GM19397 (cell line): ENCODE measurements at regions not wholly inside any gene's neighbourhood (a gene's known extent, or its start where the extent isn't known, plus 50 kb on each side); places are given as distances from the start of the nearest gene placed in this dataset.

ENCODE experiments used
- ATAC-seq: cut with Tn5 transposase; IDR thresholded peaks from one replicate; pipeline ENCODE4 v1.9.1; 2021; ENCODE audit warnings: mild to moderate bottlenecking, moderate library complexity; ENCODE audit not compliant: unreplicated experiment

DNA sequence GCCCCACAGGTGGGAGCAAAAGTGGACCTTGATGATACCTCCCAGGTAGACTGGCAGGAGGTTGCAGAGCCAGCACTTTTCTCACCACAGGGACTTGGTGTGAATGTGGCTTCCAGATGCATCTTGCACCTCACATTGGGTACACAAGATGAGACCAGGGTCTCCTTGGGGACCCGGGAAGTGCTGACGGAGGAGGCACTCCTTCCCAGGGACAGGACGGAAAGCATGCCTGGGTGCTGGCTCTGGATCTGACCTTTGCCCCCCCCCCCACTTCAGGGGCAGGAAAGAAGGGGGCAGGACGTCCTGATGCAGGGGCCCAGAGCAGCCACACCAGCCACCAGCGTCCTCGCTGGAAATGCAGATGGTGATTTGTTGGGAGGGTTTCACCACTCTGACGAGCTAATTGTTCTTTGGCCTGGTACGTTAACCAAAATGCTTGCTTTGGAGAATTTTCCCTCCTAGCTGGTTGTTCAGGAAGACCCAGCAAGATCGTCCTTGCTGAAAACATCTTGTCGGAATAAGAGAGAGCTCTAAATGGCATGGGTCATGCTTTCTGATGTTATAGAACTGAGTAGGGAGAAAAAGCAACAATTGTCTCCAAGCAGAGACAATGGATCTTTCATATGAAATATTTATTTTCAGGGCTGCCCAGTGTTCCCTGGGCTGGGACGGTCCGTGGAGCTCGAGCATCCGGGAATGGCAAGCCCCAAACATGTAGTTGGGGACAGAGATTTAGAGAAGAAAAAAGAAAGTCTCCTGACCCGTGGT, 74.4 kb upstream of the PPARA start:
- ATAC-seq = no peak

DNA sequence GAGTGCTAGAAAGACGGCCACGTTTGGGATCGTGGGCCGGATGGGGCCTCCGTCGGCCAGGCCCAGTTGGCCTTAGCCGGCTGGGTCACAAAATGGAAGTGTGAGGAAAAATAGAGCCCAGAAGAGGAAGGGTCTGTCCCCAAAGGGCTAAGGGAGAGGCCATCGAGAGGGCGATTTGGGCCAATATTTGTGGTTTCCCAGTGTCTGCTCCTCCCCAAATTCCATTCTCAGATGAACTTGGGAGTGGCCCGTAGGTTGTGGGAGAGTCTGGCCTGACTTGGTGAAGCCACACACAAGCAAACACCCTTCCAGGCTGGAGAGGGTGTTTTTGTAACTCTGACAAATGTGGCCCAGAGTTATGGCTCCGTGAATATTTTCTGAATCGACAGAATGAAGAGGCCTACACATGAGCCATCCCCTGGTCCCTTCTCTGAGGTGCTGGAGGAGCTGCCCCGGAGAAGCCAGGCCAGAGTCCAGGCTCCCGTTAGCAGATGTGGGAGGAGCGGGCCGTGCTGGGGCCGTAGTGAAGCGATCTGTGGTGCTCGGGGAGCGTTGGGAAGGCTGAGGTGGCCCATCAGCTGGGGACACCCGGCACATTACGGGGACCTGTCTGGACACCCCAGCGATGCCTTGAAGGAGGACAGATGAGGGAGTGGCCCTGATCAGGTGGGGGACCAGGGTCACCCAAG, 73.5 kb upstream of the PPARA start:
- ATAC-seq = no peak

DNA sequence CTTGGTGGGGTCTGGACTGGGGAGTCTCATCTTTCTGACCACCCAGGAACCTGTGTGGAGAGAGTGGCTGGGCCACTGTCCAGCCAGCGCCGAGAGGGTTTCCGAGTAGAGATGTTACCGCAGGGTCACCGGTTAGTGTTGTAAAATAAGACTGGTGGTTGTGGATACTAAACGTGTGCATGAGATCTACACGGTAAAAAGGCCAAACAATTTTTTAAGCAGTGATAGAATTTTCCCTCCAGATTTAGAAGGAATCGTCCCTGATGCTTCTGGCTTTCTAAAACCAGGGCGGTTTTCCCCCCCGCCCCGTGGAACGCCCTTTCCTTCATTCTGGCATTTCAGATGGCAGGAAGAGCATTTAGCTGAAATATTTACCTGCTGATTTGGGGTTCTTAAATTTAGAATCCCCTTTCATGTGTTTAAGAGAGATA, 72.6 kb upstream of the PPARA start:
- ATAC-seq = no peak

DNA sequence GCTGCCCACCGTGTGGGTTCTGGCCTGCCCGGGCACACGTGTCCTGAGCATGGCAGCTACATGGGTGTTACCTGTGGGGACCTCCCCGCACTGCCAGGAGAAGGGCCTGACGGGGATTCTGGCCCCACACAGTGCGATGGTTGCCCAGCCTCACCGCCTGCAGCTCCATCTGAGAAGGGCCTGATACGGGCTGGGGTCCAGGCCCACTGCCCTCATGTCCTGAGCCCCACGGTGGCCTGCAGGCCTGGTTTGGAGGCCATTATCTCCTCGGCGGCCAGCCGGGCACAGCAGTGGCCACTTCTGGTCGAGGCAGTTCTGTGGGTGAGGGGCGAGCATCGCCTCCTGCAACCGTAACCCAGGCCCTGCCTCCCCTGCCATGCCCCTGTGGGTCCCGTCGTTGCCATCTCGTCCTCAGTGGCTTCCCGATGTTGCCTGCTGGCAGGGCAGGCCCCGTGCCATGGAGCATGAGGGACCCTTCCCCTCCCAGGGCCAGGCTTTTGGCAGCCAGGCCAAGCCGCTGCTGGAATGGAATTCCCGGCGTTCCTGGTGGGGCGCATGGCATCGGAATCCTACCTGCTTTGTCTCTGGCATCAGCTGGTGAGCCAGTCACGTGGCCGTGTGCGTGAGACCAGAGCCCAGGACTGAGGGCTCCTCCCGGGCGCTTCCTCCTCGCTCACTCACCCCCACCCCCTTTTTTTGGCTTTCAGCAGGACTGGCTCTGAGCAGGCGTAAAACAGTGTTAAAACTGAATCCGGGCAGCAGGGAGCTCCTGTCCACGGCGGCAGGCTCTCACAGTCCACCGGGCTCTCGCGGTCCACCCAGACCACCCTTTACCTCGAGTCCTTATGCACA, 71.9 kb upstream of the PPARA start:
- ATAC-seq = no peak

DNA sequence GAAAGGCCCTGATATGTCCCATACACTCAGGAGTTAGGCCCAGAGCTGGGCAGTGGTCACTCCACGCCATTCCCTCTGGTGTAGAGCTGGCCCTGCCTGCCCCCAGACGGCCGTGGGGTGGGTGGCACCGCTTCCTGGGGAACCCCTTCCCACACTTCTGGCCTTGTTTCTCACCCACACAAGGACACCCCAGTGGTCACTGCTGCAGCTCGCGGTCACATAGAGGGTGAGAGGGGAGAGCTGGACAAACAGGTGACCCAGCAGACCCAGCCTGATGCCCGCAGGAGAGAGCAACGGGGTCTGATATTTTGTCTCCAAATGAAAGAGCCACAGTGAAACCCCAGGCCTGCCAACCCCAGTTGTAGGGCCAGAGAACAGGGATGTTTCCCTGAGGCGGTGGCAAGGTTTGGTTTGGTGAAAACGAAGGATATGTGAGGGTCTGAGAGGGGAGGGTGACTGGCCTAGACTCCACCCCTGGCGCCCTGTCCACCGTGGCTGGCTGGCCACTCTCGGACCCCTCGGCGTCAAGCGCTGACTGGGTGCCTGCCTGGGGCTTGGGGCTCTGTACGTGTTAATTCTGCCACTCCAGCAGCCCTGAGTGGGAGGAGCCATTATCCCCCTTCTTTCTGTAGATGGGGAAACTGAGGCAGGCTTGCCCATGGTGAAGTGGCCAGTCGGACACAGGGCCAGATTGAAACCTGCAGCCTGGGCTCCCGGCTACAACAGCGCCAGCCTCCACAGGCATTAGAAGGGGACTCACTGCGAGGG, 71.0 kb upstream of the PPARA start:
- no peak for ATAC-seq

DNA sequence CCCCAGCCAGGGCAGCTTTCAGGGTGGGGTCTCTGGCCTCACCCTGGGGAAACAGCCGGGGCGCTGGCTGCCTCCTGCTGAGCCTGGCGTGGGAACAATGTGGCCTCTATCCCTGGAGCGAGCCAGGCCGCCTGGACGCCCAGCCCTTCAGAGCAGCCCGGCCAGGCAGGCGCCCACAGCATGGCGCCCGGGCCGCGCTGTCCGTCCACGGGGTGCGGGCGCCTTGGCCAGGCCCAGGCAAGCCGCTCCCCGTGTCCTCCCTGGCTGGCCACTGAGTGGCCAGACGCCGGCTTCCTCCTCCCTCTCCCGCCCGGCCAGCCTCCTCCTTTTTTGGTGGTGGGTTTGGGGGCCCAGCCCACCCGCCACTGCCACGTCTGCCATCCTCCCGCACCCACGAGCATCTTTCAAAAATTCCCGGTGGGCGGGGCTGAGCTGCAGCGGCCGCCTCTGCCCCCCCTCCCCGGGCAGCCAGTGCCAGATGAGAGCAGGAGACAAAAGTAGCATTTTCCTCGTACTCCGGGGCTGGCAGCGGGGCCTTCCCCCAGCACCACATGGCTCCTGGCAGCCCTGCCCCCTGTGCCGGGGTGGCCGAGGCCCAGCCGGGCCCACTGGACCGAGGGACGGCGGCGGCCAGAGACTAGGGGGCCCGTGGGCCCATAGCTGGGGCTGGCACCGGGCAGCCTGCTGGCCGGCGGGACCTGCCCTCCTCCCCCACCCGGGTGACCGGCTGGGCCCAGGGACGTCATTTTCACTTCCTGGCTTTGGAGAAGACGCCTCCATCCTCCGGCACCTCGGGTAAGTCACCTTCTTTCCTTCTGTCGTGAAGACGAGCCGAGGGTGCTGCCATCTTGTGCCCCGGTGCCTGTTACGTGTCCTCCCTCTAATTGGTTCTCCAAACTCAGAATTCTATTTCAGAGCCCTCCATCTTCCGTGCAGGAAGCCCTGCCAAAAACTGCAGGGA, 70.2 kb upstream of the PPARA start:
- ATAC-seq = no peak

DNA sequence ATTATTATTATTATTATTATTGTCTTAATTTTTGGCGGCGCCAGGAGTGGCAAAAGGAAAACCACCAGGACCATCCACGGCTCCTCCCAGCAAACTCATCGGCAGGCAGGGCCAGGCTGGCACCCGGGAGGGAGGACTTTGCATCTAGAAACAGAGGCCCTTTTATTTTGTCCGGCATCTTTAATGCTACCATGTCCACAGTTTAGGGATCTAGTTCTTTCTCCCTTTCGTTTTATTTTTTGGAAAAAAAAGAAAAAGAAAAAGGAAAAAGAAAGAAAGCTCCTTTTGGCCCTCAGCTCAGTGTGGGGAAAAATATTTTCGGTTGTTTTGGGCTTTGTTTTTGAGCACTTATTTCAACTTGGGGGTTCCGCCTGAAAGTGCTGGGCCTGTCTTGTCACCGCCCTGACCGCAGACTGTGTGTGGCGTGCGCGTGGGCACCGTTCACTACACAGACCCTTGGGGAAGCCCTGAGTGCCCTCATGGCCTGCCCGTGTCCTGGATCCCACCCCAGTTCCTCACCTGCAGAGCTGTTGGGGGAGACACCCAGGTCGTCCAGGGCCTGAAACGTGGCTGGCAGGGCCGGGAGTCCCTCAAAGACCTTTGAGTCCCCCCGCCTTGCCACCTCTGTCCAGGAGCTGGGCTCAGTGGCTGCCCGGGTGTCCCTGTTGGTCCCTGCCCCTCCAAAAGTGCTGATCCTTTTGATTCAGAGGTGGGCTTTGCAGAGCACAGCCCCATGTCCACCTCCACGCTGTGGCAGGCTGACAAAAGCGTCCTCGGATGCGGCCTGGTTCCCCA, 69.1 kb upstream of the PPARA start:
- no peak for ATAC-seq

DNA sequence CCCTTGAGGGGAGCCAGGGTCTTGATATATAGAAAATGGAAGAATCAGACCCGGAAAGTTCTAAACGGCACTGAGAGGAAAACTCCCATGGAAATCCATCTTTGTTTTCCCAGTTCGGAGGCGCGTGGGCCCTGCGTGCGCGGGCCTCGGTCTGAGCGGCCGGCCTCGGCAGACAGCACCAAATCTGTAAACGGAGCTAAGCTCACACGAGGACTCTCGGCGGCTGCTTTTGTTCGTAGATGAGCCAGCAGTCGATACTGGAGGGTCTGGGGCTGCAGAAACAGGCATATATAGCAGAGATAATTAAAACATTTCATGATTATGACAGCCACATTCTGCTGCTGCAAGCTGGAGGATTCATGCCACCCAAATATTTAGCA, 68.5 kb upstream of the PPARA start:
- no peak for ATAC-seq

DNA sequence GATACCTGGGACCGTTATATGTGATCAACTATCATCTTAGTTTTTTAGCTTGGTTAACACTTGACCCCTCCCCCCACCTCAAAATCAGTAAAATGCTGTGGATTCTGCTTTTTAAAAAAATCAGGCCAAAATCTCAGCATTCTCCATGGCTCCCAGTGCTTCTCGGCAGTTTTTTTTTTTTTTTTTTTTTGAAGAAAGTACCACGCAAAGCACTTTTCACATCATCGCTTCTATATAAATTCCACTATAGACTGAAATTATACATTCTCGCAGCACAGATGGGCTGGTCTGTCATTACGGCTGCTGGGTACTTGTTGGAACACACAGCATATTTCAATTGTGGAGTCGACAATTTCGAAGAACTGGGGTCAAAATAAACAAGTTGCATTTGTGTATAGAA, 67.7 kb upstream of the PPARA start:
- ATAC-seq = no peak

DNA sequence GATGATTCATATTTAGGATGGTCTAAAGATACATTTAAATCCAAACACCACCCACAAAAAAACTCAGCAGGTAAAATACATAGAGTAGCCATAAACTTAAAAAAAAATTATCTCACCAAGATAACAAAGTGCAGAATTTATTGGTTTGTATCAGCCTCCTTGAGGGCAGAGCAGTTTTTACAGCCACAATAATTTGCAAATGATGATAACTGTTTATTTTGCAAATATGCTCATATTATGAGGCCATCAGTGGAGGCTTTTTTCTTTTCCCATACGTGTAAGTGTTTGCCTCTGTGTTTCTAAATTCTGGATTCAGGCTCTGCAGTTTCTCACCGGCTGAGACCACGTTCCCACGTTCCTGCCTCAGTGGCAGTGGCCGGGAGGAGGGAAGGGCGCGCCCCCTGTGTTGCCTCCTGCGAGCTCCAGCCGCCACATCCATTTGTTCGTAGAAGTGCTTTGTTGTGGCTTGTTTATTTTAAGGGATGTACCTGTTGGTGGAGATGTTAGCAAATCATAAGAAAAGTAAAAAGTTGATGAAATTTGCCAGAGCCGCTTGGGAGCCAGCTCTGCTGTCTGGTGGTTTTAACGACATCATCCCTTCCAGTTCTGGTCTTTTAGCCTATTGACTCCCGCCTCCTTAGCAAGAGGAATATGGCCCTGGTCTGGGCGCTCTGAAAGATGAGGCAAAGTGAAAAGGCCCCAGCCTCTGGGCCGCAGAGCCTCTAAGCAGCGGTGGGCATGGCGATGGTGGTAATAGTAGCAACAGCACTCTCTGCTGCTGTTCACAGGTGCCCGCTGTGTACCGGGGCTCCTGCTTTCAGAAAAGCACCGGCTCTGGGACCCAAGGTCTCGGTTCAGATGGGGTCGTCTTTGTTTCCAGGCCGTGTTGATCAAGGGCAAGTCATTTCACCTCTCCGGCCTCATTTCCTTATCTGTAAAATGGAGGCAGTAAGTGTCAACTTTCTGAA, 66.7 kb upstream of the PPARA start:
- ATAC-seq = no peak

DNA sequence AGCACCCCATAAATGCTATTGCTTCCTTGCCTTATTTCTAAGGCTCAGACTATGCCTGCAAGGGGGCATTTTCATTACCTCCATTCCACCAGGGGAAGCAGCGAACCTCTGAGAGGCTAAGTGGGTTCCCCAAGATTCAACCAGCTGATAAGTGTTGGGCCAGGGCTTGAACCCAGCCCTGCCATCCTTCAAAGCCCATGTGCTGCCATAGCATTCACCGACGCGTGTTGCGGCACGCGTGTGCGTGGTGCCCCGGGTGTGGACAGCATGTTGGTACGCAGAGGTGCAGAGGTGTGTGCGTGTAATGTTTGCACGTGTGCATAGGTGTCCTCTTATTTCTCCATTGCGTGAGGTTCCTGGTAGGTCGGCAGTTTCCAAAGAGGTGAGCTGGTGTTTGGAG, 66.0 kb upstream of the PPARA start:
- no peak for ATAC-seq

DNA sequence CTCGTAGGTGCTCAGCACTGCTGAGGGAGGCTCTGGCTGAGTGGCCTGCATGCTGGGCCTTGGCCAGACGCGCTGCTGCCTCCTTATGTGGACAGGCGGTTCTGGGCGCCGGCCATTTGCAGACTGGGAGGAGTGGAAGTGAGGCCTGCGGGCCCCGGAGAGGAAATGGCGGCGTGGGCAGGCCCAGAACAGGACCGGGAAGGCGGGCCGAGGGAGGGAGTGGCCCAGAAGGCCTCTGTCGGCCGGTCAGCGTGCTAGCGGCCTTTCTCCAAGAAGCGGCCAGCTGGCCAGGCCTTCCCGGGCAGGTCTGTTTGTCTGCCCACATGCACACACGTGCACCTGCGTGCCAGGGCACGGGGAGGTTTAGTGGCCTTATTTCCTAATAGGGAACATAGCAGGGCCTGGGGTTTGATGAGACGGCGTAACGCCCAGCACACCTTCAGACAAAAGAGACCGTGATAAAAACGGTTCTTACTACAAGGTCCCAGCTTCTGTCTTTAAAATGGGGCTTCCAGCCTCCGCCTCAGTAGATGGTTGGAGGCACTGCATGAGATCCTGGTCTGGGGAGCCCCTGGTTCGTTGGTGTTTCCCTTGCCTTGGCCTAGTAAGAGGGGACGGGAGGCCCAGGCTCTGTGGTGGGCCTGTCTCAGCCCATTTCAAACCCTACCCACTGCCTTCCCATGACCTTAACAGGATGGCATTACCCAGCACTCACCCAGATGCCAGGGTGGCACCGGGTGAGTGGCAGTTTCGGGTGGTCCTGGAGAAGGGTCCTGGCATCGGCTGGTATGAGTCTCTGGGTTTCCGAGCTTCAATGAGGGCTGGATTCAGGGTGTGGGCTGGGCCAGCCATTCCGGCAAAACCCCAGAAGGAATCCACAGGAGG, 65.1 kb upstream of the PPARA start:
- ATAC-seq = no peak

DNA sequence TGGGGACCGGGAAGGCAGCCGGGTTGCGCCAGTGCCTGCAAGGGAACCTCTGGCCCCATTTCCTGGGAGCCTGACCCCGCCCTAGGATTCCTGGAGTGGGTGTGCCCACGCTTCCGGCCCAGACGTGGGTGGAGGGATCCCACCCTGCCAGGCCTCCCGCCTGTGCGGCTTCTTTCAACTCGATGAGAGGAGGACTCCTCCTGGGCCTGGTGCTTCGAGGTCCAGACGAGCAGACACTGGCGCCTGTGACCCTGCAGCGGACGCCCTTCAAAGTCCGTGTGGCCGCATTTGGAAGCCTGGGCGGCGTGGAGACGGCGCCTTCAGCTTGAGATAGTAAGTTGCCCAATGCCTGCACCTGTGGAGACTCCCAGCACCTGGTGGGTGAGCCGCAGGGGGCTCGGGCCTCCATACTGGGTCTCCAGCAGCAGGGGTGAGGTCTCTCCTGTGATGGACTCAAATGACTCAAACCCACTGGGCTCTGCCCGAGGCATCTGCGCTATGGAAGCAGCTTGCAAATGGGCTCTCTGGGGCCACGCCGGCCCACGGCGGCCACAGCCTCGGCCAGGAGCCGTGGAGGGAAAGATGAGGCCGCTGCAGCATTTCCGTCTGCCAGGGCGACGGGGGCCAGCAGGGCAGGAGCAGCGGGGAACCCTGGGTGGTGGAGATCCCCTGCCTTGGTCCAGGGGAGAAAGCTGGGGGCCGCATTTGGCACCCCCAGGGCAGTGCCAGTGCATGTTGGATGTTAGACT, 64.3 kb upstream of the PPARA start:
- ATAC-seq = no peak

DNA sequence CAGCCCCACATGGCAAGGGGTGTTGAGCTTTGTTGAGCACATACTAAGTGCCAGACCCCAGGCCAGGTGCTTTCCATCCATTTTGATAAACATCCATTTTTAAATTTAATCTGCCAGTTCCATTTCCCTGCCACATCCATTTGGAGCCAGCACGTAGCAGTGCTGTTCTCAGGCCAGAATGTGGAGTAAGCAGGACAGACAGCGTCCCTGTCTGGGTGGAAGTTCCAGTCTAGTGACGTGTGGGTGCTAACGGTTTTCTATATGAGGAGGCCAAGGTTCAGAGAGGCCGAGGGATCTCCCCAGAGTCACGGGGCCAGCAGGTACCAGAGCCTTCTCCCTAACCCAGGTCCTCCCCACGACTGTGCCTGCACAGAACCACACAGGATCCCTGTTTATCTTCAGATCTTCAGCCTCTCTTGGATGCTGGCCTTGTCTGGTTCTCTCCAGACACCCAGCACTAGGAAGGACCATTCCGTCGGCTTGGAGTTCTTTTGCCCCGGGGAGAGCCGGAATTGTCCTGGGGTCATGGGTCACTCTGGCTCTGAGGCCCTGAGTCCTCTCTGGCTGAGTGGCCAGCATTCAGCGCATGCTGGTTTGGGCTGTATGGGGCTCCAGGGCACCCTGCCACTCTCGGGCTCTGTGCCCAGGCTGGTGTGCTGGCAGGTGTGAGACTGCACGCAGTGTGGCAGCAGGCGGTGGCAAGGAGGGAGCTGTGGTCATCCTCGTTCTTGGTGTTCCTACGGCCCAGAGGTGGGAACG, 63.6 kb upstream of the PPARA start:
- no peak for ATAC-seq

DNA sequence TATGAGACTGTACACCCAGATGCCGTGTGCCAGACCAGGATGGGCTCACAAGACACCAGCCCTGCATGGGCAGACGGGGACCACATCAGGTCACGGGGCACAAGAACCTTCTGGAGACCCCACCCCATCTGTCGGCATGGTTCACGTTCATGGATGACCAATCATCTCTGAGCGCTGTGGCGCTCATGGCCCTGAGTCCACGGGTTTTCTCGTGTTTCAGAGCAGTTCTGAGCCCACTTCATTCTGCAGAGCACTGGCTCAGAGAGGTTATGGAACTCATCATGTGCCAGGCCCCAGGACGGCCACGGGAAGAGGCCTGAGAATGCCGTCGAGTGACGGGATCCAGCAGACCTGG, 63.0 kb upstream of the PPARA start:
- ATAC-seq = no peak
